COLO668 (cell line): ENCODE measurements at regions not wholly inside any gene's neighbourhood (a gene's known extent, or its start where the extent isn't known, plus 50 kb on each side); places are given as distances from the start of the nearest gene placed in this dataset.

ENCODE experiments used
- DNase-seq: peaks from one replicate; lab custom pipeline; 2025; ENCODE audit not compliant: unreplicated experiment; lab: John Stamatoyannopoulos, UW

DNA sequence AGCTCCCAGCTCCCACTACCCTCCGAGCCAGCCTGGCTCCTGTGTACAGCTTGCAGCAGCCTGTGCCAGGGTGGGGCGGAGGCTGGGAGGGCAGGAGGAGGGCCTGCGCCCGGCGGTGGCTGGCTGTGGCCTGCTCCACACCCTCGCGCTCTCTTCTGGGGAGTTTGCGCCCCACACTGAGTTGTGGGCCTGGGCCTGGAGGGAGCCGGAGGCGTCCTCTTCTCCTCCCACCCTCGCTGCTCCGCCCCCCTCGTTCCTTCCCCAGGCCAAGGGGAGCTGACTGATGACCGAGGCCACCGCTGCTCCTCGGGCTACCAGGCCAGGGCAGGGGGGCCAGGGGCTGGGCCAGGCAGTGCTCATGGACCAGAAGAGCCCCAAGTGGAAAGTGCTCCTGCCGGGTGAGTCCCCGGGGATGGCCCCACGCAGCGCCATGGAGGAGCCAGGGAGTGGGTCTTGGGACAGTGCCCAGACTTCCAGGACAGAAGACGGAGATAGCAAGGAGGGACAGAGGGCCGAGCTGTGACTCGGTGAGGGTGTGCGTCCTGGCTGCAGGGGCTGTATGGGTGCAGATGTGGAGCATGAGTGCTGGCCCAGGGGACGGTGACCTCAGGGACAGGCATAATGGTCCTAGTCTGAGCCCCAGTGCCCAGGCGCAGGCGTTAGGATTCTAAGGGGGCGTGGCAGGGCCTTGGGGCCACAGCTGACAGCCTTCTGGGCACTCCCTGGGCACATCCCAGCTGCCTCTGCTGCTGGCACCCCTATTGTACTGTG, 242.1 kb upstream of the GSE1 start:
- DNase-seq = no peak

GRCh38 chr16:85371948-85372347, 241.2 kb upstream of the GSE1 start:
- no peak for DNase-seq

- DNase-seq = no peak
These were observed 240.3 kb upstream of the GSE1 start for GRCh38 chr16:85372627-85373372.

- peak; percentile 21 for DNase-seq
These were observed 239.2 kb upstream of the GSE1 start for GRCh38 chr16:85373741-85374570.

- DNase-seq = no peak
These were observed 238.6 kb upstream of the GSE1 start for GRCh38 chr16:85374571-85374872.

DNA sequence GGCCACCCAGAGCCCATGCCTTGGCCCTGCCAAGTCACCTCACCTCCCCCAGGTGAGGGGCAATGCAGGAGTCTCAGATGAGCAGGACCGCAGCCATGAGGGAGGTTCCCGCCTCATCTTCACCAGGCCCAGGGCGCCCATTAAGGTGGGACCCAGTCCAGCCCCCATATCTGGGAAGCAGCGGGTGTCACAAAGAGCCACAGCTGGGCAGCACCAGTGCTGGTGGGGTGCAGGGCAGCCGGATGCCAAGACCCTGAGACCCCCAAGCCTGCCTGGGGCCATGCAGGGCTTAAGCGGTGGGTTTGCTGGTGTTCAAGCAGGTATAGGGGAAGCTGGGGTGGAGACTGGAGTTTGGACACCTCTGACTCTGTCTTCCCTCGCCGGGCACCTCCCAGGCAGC, 237.8 kb upstream of the GSE1 start:
- no peak for DNase-seq

GRCh38 chr16:85376292-85377095, 236.6 kb upstream of the GSE1 start:
- DNase-seq = no peak

DNA sequence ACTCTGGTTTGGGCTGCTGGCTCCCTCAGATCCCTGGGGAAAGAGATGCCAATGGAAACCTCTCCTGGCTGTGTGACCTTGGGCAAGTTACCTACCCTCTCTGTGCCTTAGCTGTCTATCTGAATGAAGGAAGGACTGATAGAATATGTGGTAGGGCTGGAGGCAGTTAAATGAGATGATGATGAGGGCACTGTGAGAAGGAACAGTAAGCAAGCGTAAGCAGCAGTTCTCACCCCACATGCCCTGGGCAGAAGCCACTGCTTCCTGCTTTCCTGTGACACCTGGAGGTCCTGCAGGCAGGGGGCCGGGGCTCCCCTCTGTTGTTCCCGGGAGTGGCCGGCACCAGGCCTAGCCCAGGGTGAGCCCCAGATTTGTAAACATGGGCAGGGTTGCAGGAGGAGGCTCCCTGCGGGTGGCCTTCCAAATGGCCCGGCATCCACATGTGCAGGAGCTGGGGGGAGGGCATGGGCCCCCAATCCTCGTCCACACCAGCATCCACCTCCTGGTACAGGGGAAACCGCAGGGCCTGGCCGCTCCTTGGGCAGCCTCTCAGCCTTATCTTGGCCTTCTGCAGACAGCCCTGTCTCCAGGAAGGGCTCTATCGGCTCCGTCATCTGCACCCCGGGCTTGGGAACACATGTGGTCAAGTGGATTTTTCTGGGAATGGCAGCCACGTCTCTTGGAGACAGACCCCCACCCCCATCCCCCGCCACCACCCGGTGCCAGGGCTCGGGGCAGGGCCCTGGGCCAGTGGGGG, 235.6 kb upstream of the GSE1 start:
- DNase-seq = no peak

- DNase-seq = no peak
These were observed 234.7 kb upstream of the GSE1 start for GRCh38 chr16:85378145-85379040.

- DNase-seq = no peak
These were observed 233.8 kb upstream of the GSE1 start for GRCh38 chr16:85379041-85380001.

DNA sequence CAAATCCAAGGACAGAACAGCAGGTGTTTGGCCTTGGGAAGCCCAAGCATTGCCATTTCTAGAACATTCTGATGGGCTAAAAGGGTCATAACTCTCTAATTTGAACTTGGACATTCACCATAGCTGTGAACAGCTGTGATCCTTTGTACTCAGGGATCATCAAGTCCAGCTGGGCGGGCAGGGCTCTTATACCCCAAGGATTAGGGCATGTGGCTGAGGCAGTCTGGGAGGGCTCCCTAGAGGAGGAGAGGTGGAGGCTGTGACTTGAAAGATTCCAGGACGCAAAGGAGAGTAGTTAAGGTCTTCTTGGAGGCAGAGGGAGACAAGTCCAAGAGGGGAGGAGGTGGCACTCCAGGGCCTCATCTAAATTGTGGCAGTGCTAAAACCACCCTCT, 233.1 kb upstream of the GSE1 start:
- no peak for DNase-seq

DNA sequence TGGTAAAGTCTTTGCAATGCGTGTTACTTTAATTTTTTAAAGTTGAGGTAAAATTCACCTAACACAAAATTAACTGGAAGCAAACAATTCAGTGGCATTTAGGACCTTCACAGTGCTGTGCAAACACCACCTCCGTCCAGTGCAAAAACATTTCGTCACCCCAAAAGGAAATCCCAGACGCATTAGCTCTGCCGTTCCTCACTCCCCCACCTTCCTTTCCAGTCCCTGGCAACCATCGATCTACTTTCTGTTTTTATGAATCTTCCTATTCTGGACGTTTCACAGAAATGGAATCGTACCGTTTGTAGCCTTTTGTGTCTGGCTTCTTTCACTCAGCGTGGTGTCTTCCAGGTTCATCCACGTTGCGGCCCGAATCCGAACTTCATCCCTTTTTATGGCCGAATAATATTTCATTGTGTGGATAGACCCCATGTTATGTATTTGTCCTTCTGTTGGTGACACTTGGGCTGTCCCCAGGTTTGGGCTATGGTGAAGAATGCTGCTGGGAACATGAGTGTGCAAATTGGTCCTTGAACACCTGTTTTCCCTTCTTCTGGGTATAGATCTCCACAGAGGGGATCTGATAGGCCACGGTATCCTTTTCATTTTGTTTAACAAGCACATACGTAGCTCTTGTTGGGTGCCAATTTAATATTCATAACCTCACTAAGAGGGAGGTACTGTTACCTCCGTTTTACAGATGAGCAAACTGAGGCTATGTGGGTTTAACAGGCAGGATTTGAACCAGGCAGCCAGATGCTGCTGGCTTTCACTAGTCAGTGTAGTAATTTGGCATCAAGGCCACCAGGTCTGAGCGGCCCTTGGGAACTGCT, 232.0 kb upstream of the GSE1 start:
- no peak for DNase-seq

DNA sequence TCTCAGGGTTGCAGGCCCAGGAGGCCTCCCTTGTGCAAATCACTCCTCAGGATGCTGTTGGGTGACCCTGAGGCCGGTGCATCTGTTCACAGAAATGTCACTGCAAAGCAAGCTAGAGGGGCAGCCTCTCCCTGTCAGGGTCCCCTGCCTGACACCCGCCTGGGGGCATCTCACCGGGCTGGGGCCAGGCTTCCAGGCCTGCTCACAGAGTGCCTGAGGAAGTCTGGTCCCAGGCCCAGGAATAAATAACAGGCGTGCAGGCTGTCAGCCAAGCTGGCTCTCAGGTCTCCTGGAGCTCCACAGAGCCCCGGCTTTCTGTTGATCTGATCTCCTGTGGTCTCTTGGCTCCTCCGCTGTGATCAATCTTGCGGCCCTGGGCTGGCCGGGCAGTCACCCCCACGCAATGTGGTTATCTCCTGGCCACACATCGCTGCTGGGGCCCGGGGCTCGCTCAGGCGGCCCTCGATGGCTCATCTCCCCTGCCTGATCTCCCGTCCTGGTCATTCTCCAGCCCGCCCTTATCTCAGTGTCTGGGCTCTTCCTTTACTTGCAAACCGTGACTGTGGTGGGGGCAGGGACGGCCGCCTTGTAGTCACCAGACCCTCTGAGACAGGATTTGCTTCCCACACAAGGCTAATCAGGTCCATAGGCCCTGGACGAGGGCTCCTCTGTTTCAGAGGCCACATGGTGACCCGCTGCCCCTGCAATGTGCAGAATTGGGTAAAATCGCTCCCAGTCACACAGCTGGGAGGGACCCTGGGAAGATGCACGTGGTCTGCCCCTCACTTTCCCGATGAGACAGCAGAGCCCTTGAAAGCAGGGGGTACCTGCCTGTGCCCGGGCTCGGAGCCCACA, 231.2 kb upstream of the GSE1 start:
- no peak for DNase-seq

- DNase-seq = no peak
These were observed 230.4 kb upstream of the GSE1 start for GRCh38 chr16:85382717-85383118.

- DNase-seq = no peak
These were observed 229.0 kb upstream of the GSE1 start for GRCh38 chr16:85383836-85384832.
